GM12878 (cell line): ENCODE measurements at regions not wholly inside any gene's neighbourhood (a gene's known extent, or its start where the extent isn't known, plus 50 kb on each side); places are given as distances from the start of the nearest gene placed in this dataset.

Source experiments
- BHLHE40 ChIP-seq, 2 experiments: fragments of 450-650 bp in 1 of 2; IDR thresholded peaks; 2 replicates each; pipeline ENCODE4 v1.6.1; 2011 to 2017; ENCODE audit warnings: low read depth in 2 of 2, borderline replicate concordance in 1 of 2, improper control_type of control experiment in 1 of 2, low read length in 1 of 2, mild to moderate bottlenecking in 1 of 2
- CREB1 ChIP-seq: IDR thresholded peaks from 2 replicates; pipeline ENCODE4 v1.6.1; 2012; ENCODE audit warnings: low read depth, mild to moderate bottlenecking, inconsistent platforms
- EZH2 ChIP-seq: IDR thresholded peaks from 2 replicates; pipeline ENCODE4 v1.6.1; 2012; ENCODE audit warnings: low read depth, mild to moderate bottlenecking, control low read depth, inconsistent platforms, low read length, borderline replicate concordance; ENCODE audit not compliant: control insufficient read depth
- MYC ChIP-seq: IDR thresholded peaks from 2 replicates; pipeline ENCODE4 v1.6.1; 2011; ENCODE audit warnings: mild to moderate bottlenecking, low read length, moderate library complexity, inconsistent platforms; ENCODE audit not compliant: insufficient read depth, insufficient replicate concordance, insufficient read length, severe bottlenecking
- NRF1 ChIP-seq: conservative IDR thresholded peaks from 2 replicates; pipeline ENCODE4 v1.6.1; 2011; ENCODE audit warnings: mild to moderate bottlenecking, low read depth, low read length, improper control_type of control experiment
- RBBP5 ChIP-seq: fragments of 200-600 bp; sonication (generic); conservative IDR thresholded peaks from 2 replicates; pipeline ENCODE4 v1.6.1; 2016
- SP1 ChIP-seq: IDR thresholded peaks from one replicate; pipeline ENCODE4 v1.6.1; 2011; ENCODE audit warnings: low read depth, low read length
- TCF12 ChIP-seq: IDR thresholded peaks from 2 replicates; pipeline ENCODE4 v1.6.1; 2011; ENCODE audit warnings: low read depth, mild to moderate bottlenecking, low read length
- YY1 ChIP-seq: IDR thresholded peaks from 2 replicates; pipeline ENCODE4 v1.6.1; 2011; ENCODE audit warnings: low read depth, mild to moderate bottlenecking, low read length
- TF ChIP-seq, protein P1 (sequence below), 3 experiments: IDR thresholded peaks in 2 of 3; conservative IDR thresholded peaks in 1 of 3; 2 replicates each; pipeline ENCODE4 v1.5.1; 2011; ENCODE audit warnings: low read depth in 3 of 3, low read length in 3 of 3, mild to moderate bottlenecking in 3 of 3, control low read depth in 2 of 3, moderate library complexity in 2 of 3, inconsistent platforms in 1 of 3, mixed read lengths in 1 of 3; ENCODE audit not compliant: control insufficient read depth in 2 of 3, insufficient read depth in 1 of 3; ENCODE audit errors: extremely low read depth in 1 of 3
- TF ChIP-seq, protein P2 (sequence below): fragments of 150-350 bp; IDR thresholded peaks from 2 replicates; pipeline ENCODE4 v1.6.1; 2016; ENCODE audit warnings: low read depth, low read length

DNA sequence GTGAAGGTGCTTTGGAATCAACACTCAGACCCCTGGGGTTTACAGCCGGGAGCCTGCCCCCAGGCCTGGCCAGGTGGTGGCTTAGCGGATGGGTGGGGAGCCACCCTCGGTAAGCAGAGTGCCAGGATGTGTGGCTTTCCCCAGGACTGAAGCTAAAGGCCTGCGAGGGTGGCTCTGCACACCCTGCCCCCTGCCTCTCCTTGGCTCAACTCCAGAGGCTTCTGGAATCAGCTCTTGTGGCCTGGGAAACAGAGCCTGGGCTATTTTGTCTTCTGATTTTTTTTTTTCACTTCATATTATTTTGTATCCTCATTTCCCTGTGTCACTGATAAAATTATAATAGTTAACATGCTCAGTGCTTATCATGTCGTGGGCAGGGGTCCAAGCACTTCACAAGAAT lies 79.8 kb downstream of the RHOB start:
- TF ChIP-seq EZH2 (no peak), SP1 (no peak), NRF1 (no peak), MYC (no peak), RBBP5 (no peak), CREB1 (no peak), BHLHE40 (IDR thresholded peaks at IDR 0.05; ENCODE audit: borderline replicate concordance in 1 of 2, low read depth in 2 of 2, low read length in 1 of 2) (no peak), YY1 (no peak), TCF12 (no peak)
- TF ChIP-seq, protein P1, sequence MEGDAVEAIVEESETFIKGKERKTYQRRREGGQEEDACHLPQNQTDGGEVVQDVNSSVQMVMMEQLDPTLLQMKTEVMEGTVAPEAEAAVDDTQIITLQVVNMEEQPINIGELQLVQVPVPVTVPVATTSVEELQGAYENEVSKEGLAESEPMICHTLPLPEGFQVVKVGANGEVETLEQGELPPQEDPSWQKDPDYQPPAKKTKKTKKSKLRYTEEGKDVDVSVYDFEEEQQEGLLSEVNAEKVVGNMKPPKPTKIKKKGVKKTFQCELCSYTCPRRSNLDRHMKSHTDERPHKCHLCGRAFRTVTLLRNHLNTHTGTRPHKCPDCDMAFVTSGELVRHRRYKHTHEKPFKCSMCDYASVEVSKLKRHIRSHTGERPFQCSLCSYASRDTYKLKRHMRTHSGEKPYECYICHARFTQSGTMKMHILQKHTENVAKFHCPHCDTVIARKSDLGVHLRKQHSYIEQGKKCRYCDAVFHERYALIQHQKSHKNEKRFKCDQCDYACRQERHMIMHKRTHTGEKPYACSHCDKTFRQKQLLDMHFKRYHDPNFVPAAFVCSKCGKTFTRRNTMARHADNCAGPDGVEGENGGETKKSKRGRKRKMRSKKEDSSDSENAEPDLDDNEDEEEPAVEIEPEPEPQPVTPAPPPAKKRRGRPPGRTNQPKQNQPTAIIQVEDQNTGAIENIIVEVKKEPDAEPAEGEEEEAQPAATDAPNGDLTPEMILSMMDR (IDR thresholded peaks at IDR 0.05 in 2 of 3, conservative IDR thresholded peaks at IDR 0.05 in 1 of 3; ENCODE audit: control insufficient read depth in 2 of 3, extremely low read depth in 1 of 3, insufficient read depth in 1 of 3, low read depth in 3 of 3, low read length in 3 of 3), result no peak
- TF ChIP-seq, protein P2, sequence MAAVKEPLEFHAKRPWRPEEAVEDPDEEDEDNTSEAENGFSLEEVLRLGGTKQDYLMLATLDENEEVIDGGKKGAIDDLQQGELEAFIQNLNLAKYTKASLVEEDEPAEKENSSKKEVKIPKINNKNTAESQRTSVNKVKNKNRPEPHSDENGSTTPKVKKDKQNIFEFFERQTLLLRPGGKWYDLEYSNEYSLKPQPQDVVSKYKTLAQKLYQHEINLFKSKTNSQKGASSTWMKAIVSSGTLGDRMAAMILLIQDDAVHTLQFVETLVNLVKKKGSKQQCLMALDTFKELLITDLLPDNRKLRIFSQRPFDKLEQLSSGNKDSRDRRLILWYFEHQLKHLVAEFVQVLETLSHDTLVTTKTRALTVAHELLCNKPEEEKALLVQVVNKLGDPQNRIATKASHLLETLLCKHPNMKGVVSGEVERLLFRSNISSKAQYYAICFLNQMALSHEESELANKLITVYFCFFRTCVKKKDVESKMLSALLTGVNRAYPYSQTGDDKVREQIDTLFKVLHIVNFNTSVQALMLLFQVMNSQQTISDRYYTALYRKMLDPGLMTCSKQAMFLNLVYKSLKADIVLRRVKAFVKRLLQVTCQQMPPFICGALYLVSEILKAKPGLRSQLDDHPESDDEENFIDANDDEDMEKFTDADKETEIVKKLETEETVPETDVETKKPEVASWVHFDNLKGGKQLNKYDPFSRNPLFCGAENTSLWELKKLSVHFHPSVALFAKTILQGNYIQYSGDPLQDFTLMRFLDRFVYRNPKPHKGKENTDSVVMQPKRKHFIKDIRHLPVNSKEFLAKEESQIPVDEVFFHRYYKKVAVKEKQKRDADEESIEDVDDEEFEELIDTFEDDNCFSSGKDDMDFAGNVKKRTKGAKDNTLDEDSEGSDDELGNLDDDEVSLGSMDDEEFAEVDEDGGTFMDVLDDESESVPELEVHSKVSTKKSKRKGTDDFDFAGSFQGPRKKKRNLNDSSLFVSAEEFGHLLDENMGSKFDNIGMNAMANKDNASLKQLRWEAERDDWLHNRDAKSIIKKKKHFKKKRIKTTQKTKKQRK, result no peak
